ENCODE measurements at regions not wholly inside any gene's neighbourhood (a gene's known extent, or its start where the extent isn't known, plus 50 kb on each side); places are given as distances from the start of the nearest gene placed in this dataset.

GRCh38 chr2:18889565-18890332 lies 300.4 kb upstream of the NT5C1B start:
- TF ChIP-seq CTCF (IDR thresholded peaks at IDR 0.05; ENCODE audit: low read depth, low read length, poor library complexity, severe bottlenecking) (no peak), EZH2phosphoT487 (IDR thresholded peaks at IDR 0.05; ENCODE audit: borderline replicate concordance, low read length) (no peak)

Measured in DOHH2 (cell line).